Loucy (cell line): ENCODE measurements at regions not wholly inside any gene's neighbourhood (a gene's known extent, or its start where the extent isn't known, plus 50 kb on each side); places are given as distances from the start of the nearest gene placed in this dataset.
"Not testable (repeated sequence)": the region's sequence is repeated elsewhere in the genome, so short reads cannot be mapped to it uniquely, and the experiment has no call there.

ENCODE experiments used
- H2AFZ ChIP-seq: fragments of 200-600 bp; sonication (generic); 2 replicates; pipeline ENCODE4 v1.6.0; 2016; ENCODE audit warnings: antibody characterized with exemption, mild to moderate bottlenecking, low read length, moderate library complexity
- H3F3A ChIP-seq: fragments of 200-600 bp; 2 replicates; pipeline ENCODE4 v1.6.0; 2016; ENCODE audit warnings: antibody characterized with exemption, low read depth, mild to moderate bottlenecking
- H3K27me3 ChIP-seq: fragments of 200-600 bp; sonication (generic); 2 replicates; pipeline ENCODE4 v1.6.1; 2014; ENCODE audit warnings: low read length, mild to moderate bottlenecking; ENCODE audit not compliant: insufficient read depth, poor library complexity, severe bottlenecking
- H3K36me3 ChIP-seq: fragments of 200-600 bp; sonication (generic); 2 replicates; pipeline ENCODE4 v1.6.1; 2016; ENCODE audit warnings: low read length; ENCODE audit not compliant: insufficient read depth
- H3K4me1 ChIP-seq: fragments of 200-600 bp; sonication (generic); 2 replicates; pipeline ENCODE4 v1.5.1; 2014; ENCODE audit warnings: low read length, mild to moderate bottlenecking; ENCODE audit not compliant: insufficient read depth, poor library complexity, severe bottlenecking
- H3K4me2 ChIP-seq: fragments of 200-600 bp; sonication (generic); 2 replicates; pipeline ENCODE4 v1.6.0; 2014; ENCODE audit warnings: antibody characterized with exemption, low read length, low read depth, mild to moderate bottlenecking; ENCODE audit not compliant: poor library complexity, severe bottlenecking
- H3K4me3 ChIP-seq: fragments of 200-600 bp; sonication (generic); 2 replicates; pipeline ENCODE4 v1.5.1; 2014; ENCODE audit warnings: low read length, mild to moderate bottlenecking, mixed read lengths; ENCODE audit not compliant: poor library complexity, severe bottlenecking
- H3K79me2 ChIP-seq: fragments of 200-600 bp; sonication (generic); 2 replicates; pipeline ENCODE4 v1.6.1; 2014; ENCODE audit warnings: low read length; ENCODE audit not compliant: insufficient read depth
- H3K9ac ChIP-seq: fragments of 200-600 bp; sonication (generic); 2 replicates; pipeline ENCODE4 v1.6.0; 2014; ENCODE audit warnings: mild to moderate bottlenecking, low read depth, low read length, moderate library complexity; ENCODE audit not compliant: poor library complexity, severe bottlenecking
- H3K9me2 ChIP-seq: fragments of 200-600 bp; sonication (generic); replicated peaks from 2 replicates; pipeline ENCODE4 v1.6.1; 2016; ENCODE audit warnings: low read depth, low read length, mixed read lengths
- H3K9me3 ChIP-seq: fragments of 200-600 bp; sonication (generic); 2 replicates; pipeline ENCODE4 v1.6.1; 2014; ENCODE audit warnings: mild to moderate bottlenecking, antibody characterized with exemption, low read length, low read depth; ENCODE audit not compliant: insufficient read depth
- H4K20me1 ChIP-seq: fragments of 200-600 bp; sonication (generic); 2 replicates; pipeline ENCODE4 v1.6.0; 2014; ENCODE audit warnings: antibody characterized with exemption, low read length, mild to moderate bottlenecking; ENCODE audit not compliant: insufficient read depth, poor library complexity, severe bottlenecking
- EZH2phosphoT487 ChIP-seq: fragments of 200-600 bp; IDR thresholded peaks from 2 replicates; pipeline ENCODE4 v1.6.1; 2018; ENCODE audit warnings: antibody characterized with exemption, mild to moderate bottlenecking, moderate library complexity, borderline replicate concordance
- TF ChIP-seq, protein P1 (sequence below): fragments of 200-600 bp; sonication (generic); conservative IDR thresholded peaks from 2 replicates; pipeline ENCODE4 v1.5.1; 2014; ENCODE audit warnings: mild to moderate bottlenecking, antibody characterized with exemption, low read length

DNA sequence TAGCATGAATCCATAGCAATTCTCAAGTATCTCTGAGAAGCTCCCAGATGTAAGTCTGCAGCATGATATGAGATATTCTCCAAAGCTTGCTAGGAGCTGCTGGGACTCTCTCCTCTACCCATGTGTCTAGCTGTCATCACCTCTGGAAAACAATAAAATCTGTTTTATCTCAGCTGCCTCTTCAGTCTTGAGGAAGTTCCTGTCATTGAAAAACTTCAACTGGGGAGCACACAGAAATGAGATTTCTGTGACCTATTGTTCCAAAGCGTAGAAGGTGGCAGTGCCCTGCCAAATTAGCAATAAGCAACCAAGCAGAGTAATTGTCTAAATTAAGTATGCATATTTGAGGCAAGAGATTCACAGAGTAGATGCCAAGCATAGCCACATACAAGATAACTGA lies 1380.6 kb upstream of the RAG2 start:
- Histone ChIP-seq H3K79me2 (no peaks in the 10 kb centered on the region), H3K9me2 (no peaks in the 10 kb centered on the region), H3K4me1 (no peaks in the 10 kb centered on the region), H3K36me3 (no peaks in the 10 kb centered on the region), H3K9ac (no peak overlapping the region), H3K27me3 (no peaks in the 10 kb centered on the region), H3K4me3 (no peak overlapping the region), H3F3A (no peaks in the 10 kb centered on the region), H2AFZ (no peak overlapping the region), H3K4me2 (no peak overlapping the region), H3K9me3 (no peaks in the 10 kb centered on the region), H4K20me1 (no peaks in the 10 kb centered on the region)
- TF ChIP-seq EZH2phosphoT487, result no peak
- TF ChIP-seq, protein P1, sequence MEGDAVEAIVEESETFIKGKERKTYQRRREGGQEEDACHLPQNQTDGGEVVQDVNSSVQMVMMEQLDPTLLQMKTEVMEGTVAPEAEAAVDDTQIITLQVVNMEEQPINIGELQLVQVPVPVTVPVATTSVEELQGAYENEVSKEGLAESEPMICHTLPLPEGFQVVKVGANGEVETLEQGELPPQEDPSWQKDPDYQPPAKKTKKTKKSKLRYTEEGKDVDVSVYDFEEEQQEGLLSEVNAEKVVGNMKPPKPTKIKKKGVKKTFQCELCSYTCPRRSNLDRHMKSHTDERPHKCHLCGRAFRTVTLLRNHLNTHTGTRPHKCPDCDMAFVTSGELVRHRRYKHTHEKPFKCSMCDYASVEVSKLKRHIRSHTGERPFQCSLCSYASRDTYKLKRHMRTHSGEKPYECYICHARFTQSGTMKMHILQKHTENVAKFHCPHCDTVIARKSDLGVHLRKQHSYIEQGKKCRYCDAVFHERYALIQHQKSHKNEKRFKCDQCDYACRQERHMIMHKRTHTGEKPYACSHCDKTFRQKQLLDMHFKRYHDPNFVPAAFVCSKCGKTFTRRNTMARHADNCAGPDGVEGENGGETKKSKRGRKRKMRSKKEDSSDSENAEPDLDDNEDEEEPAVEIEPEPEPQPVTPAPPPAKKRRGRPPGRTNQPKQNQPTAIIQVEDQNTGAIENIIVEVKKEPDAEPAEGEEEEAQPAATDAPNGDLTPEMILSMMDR, result no peak

DNA sequence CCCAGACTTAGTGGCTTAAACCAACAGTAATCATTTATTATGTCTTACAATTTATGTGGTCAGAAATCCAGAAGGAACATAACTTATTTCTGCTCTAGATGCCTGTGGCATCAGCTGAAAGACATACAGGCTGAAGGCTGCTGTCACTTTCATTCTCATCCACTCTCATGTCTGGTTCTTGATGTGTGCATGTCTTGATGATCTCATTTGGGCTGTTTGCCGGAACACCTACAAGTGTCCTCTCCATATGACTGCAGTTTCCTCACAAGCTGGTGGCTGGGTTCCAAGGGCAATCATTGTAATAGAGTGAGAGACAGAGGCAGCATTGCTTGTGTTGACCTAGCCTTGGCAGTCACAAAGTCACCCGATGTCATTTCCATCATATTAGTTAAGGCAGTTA lies 1375.9 kb upstream of the RAG2 start:
- Histone ChIP-seq H3K27me3 (no peaks in the 10 kb centered on the region), H3K9me2 (no peaks in the 10 kb centered on the region), H4K20me1 (no peaks in the 10 kb centered on the region), H3K9ac (no peak overlapping the region), H2AFZ (no peak overlapping the region), H3K4me2 (no peak overlapping the region), H3F3A (no peaks in the 10 kb centered on the region), H3K36me3 (no peaks in the 10 kb centered on the region), H3K9me3 (no peaks in the 10 kb centered on the region), H3K4me1 (no peaks in the 10 kb centered on the region), H3K79me2 (no peaks in the 10 kb centered on the region), H3K4me3 (no peak overlapping the region)
- TF ChIP-seq, protein P1, result no peak
- TF ChIP-seq EZH2phosphoT487, result no peak

DNA sequence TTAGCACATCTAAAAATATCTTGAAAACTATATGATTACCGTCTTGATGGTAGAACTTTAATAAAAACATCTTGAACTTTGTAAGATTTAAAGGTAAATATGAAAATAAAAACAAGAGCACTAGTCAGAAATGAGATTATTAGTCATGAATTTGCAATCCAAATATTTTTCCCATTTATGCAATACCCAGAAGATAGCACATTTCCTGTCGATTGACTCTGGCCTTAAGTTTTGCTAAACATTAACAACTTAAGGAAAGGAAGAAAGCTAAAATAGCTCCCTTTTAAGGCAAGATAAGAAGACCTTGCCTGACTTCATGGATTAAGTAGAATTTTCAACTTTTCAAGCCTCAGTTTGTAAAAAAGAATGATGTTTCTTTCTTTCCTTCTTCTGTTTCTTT lies 1374.7 kb upstream of the RAG2 start:
- Histone ChIP-seq H3F3A (no peaks in the 10 kb centered on the region), H3K79me2 (no peaks in the 10 kb centered on the region), H3K4me3 (no peak overlapping the region), H4K20me1 (no peaks in the 10 kb centered on the region), H3K36me3 (no peaks in the 10 kb centered on the region), H3K27me3 (no peaks in the 10 kb centered on the region), H3K4me2 (no peak overlapping the region), H3K9ac (no peak overlapping the region), H3K9me2 (no peaks in the 10 kb centered on the region), H3K9me3 (no peaks in the 10 kb centered on the region), H2AFZ (no peak overlapping the region), H3K4me1 (no peaks in the 10 kb centered on the region)
- TF ChIP-seq EZH2phosphoT487, result no peak
- TF ChIP-seq, protein P1, result no peak

DNA sequence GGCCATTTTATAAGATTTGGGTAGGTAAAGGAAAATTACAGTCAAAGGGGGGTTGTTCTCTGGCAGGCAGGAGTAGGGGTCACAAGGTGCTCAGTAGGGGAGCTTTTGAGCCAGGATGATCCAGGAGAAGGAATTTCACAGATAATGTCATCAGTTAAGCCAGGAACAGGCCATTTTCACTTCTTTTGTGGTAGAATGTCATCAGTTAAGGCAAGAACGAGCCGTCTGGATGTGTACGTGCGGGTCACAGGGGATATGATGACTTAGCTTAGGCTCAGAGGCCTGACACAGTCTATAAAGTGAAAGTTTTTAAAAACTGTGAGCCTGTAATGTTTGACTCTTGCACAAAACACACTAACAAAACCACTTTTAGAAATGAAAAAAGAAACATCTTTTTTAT lies 1371.3 kb upstream of the RAG2 start:
- H2AFZ ChIP-seq, H3K27me3 ChIP-seq, H3K79me2 ChIP-seq, H3K4me3 ChIP-seq, H3K4me2 ChIP-seq, H3F3A ChIP-seq, H4K20me1 ChIP-seq, H3K9me3 ChIP-seq, H3K4me1 ChIP-seq, H3K9ac ChIP-seq, H3K36me3 ChIP-seq, H3K9me2 ChIP-seq: not testable (repeated sequence)
